Neural progenitor cell (in vitro differentiated cells): ENCODE measurements at regions not wholly inside any gene's neighbourhood (a gene's known extent, or its start where the extent isn't known, plus 50 kb on each side); places are given as distances from the start of the nearest gene placed in this dataset.

Source experiments
- CTCF ChIP-seq: fragments of 200-600 bp; sonication (generic); IDR thresholded peaks from 2 replicates; pipeline ENCODE4 v1.5.1; 2017; ENCODE audit warnings: antibody characterized with exemption, mild to moderate bottlenecking
- EZH2 ChIP-seq: fragments of 200-600 bp; sonication (generic); IDR thresholded peaks from 2 replicates; pipeline ENCODE4 v1.6.1; 2017; ENCODE audit warnings: antibody characterized with exemption, mild to moderate bottlenecking, moderate library complexity
- EZH2phosphoT487 ChIP-seq: fragments of 200-600 bp; sonication (generic); IDR thresholded peaks from 2 replicates; pipeline ENCODE4 v1.6.1; 2017; ENCODE audit warnings: antibody characterized with exemption

- no peak for TF ChIP-seq CTCF
- TF ChIP-seq EZH2, result no peak
- TF ChIP-seq EZH2phosphoT487, result no peak
These were observed 857.2 kb downstream of the BRINP3 start for GRCh38 chr1:189620471-189620870.
